ENCODE measurements at regions not wholly inside any gene's neighbourhood (a gene's known extent, or its start where the extent isn't known, plus 50 kb on each side); places are given as distances from the start of the nearest gene placed in this dataset.

DNA sequence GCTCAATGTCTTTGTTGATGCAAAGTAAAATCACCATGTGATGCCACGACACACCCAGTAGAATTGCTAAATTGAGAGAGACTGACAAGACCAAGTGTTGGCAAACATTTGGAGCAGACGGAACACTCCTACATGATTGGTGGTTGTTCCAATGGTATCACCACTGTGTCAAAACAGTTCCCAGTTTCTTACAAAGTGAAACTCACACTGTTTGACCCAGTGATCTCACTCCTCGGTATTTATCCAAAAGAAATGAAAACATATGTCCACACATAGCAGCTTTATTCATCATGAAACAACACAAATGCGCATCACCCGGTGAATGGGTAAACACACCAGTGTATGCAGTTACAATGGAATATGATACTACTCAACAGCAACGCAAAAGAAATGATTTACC, 74.0 kb upstream of the SULF2 start:
- POLR2A ChIA-PET: no interaction called here
- peaks cover 6% of the 10 kb centered on the region for H3K36me3 Mint-ChIP-seq (ENCODE audit: insufficient read depth, unreplicated experiment)
- CTCF ChIA-PET: no interaction called here

DNA sequence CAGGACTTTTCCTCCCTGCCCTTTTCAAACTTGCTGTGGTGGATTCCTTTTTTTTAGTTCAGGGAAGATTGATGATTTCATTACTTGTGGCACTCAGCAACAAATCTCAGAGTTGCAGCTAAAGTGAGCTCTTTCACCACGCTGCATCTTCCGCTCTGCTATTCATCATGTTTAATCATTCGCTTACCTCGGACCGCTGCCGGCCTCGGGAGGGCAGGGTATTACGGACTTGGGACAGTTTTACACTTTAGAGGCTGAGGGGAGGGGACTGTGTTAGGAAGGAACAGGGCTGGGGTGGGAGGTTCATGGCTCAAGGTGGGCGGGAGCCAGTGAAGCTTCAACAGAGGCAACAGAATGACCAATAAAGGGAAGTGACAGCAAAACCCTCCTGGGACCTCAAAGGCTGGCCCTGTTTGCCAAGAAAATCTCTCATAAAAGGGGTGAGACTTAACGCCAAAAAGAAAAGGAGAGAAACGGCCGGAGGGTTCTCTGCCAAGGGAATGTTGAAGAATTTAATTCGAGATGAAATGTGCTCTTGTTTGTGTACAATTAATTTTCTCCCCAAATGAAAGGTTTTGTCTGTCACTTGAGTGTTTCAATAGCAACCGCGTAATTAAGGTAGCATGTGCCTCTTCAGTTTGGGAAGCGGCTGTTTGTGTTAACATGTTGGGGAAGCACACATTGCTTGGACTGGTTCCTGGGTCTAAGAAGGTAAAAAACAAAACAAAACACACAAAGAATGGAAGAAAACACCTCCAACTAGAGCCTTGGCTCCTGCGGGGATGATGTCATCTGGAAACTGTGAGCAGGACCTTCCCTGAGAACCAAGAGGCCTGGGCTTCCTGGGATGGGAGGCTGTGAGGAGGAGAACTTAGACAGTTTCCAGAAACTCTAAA, 72.5 kb upstream of the SULF2 start:
- no TSS peak for BruUV-seq (replicated peaks)
- no peak for DNase-seq
- TF ChIP-seq, protein P1, sequence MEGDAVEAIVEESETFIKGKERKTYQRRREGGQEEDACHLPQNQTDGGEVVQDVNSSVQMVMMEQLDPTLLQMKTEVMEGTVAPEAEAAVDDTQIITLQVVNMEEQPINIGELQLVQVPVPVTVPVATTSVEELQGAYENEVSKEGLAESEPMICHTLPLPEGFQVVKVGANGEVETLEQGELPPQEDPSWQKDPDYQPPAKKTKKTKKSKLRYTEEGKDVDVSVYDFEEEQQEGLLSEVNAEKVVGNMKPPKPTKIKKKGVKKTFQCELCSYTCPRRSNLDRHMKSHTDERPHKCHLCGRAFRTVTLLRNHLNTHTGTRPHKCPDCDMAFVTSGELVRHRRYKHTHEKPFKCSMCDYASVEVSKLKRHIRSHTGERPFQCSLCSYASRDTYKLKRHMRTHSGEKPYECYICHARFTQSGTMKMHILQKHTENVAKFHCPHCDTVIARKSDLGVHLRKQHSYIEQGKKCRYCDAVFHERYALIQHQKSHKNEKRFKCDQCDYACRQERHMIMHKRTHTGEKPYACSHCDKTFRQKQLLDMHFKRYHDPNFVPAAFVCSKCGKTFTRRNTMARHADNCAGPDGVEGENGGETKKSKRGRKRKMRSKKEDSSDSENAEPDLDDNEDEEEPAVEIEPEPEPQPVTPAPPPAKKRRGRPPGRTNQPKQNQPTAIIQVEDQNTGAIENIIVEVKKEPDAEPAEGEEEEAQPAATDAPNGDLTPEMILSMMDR (IDR thresholded peaks at IDR 0.05; ENCODE audit: insufficient read depth in 1 of 2, low read depth in 1 of 2, low read length in 1 of 2, severe bottlenecking in 1 of 2, unreplicated experiment in 1 of 2): no peak
- Histone ChIP-seq H3K4me3 (ENCODE audit: low read depth, low read length) (no peak overlapping the region), H3K27me3 (replicated peaks; ENCODE audit: control insufficient read depth, insufficient read depth, low read length) (no peaks in the 10 kb centered on the region), H3K9me3 (0 out of 2 replicates have a peak, but pooled peaks cover 10% of the 10 kb centered on the region), H3K36me3 (ENCODE audit: control insufficient read depth, insufficient read depth, low read length) (no peaks in the 10 kb centered on the region), H3K4me1 (peaks cover 13% of the 10 kb centered on the region)
- Mint-ChIP-seq H3K4me3 (ENCODE audit: unreplicated experiment) (no peak overlapping the region), H3K4me1 (ENCODE audit: low read depth, unreplicated experiment) (peaks cover 13% of the 10 kb centered on the region), H3K36me3 (ENCODE audit: insufficient read depth, unreplicated experiment) (peaks cover 7% of the 10 kb centered on the region), H3K27ac (ENCODE audit: unreplicated experiment) (peak overlapping the region; percentile 19), H3K9me3 (ENCODE audit: unreplicated experiment) (peaks cover 10% of the 10 kb centered on the region), H3K27me3 (ENCODE audit: insufficient read depth, unreplicated experiment) (no peaks in the 10 kb centered on the region)
- intact Hi-C loops (cut with micrococcal nuclease; ENCODE audit: unreplicated experiment): no loop called here
- POLR2A ChIA-PET: no interaction called here
- CTCF ChIA-PET: interaction anchor here (0.7 to 1.1 kb wide), 3 partner anchors 38 to 438 kb away, joined by 3 to 4 read pairs (median 3); no protein-coding TSS in a partner anchor

More for the DNA sequence above, 74.0 kb upstream of the SULF2 start:
- Mint-ChIP-seq H3K4me1 (ENCODE audit: low read depth, unreplicated experiment) (peaks cover 20% of the 10 kb centered on the region), H3K4me3 (ENCODE audit: unreplicated experiment) (no peak overlapping the region), H3K27me3 (ENCODE audit: insufficient read depth, unreplicated experiment) (peaks cover 10% of the 10 kb centered on the region), H3K27ac (ENCODE audit: unreplicated experiment) (no peak overlapping the region), H3K9me3 (ENCODE audit: unreplicated experiment) (peaks cover 6% of the 10 kb centered on the region)
- no peak for DNase-seq
- Histone ChIP-seq H3K27me3 (replicated peaks; ENCODE audit: control insufficient read depth, insufficient read depth, low read length) (no peaks in the 10 kb centered on the region), H3K36me3 (ENCODE audit: control insufficient read depth, insufficient read depth, low read length) (no peaks in the 10 kb centered on the region), H3K4me3 (ENCODE audit: low read depth, low read length) (no peak overlapping the region), H3K4me1 (peaks cover 13% of the 10 kb centered on the region), H3K9me3 (no peaks in the 10 kb centered on the region)
- TF ChIP-seq, protein P1 (IDR thresholded peaks at IDR 0.05; ENCODE audit: insufficient read depth in 1 of 2, low read depth in 1 of 2, low read length in 1 of 2, severe bottlenecking in 1 of 2, unreplicated experiment in 1 of 2): no peak
- intact Hi-C loops (cut with micrococcal nuclease; ENCODE audit: unreplicated experiment): no loop called here
- no TSS peak for BruUV-seq (replicated peaks)

DNA sequence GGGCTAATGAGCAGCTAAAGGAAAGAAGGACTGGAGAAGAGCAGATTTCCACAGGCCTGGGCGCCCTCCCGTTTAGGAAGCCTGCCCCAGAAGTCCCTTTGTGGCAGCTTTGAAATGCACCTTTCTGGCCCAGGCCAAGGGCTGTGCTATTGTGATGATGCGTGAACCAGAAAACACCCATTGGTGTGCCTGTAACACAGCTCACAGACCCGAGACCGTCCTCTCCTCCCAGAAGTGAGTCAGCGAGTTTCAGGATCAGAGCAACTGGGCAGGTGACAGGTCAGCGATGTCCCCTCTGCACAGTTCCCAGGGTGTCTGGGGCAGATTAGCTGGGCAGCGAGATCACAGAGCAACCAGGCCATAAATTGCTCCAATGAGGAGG, 71.9 kb upstream of the SULF2 start:
- intact Hi-C loops (cut with micrococcal nuclease; ENCODE audit: unreplicated experiment): no loop called here
- Histone ChIP-seq H3K4me3 (ENCODE audit: low read depth, low read length) (no peak overlapping the region), H3K36me3 (ENCODE audit: control insufficient read depth, insufficient read depth, low read length) (no peaks in the 10 kb centered on the region), H3K9me3 (0 out of 2 replicates have a peak, but pooled peaks cover 10% of the 10 kb centered on the region), H3K27me3 (replicated peaks; ENCODE audit: control insufficient read depth, insufficient read depth, low read length) (no peaks in the 10 kb centered on the region), H3K4me1 (peaks cover 13% of the 10 kb centered on the region)
- BruUV-seq (replicated peaks): no TSS peak
- Mint-ChIP-seq H3K27ac (ENCODE audit: unreplicated experiment) (peak overlapping the region; percentile 19), H3K4me3 (ENCODE audit: unreplicated experiment) (no peak overlapping the region), H3K27me3 (ENCODE audit: insufficient read depth, unreplicated experiment) (no peaks in the 10 kb centered on the region), H3K4me1 (ENCODE audit: low read depth, unreplicated experiment) (peaks cover 13% of the 10 kb centered on the region), H3K36me3 (ENCODE audit: insufficient read depth, unreplicated experiment) (peaks cover 7% of the 10 kb centered on the region), H3K9me3 (ENCODE audit: unreplicated experiment) (peaks cover 16% of the 10 kb centered on the region)
- TF ChIP-seq, protein P1 (IDR thresholded peaks at IDR 0.05; ENCODE audit: insufficient read depth in 1 of 2, low read depth in 1 of 2, low read length in 1 of 2, severe bottlenecking in 1 of 2, unreplicated experiment in 1 of 2): no peak
- peak in 1 of 2 experiments; percentile 36 for DNase-seq
- ChIA-PET POLR2A (no interaction called here), CTCF (interaction anchor here (0.7 to 1.1 kb wide), 3 partner anchors 38 to 438 kb away, joined by 3 to 4 read pairs (median 3); no protein-coding TSS in a partner anchor)

Measured in Caco-2 (cell line).